NB4 (cell line): ENCODE measurements at regions not wholly inside any gene's neighbourhood (a gene's known extent, or its start where the extent isn't known, plus 50 kb on each side); places are given as distances from the start of the nearest gene placed in this dataset.

Source experiments
- DNase-seq: peaks from one replicate; pipeline ENCODE4 v3.0.0; 2010; ENCODE audit warnings: low read depth
- H3K4me3 ChIP-seq: one replicate; pipeline ENCODE4 v1.5.1; 2011; ENCODE audit warnings: mild to moderate bottlenecking, low read depth, low read length, moderate library complexity
- MYC ChIP-seq: IDR thresholded peaks from 2 replicates; pipeline ENCODE4 v1.6.1; 2011; ENCODE audit warnings: low read depth, low read length
- POLR2A ChIP-seq: IDR thresholded peaks from 2 replicates; pipeline ENCODE4 v1.6.1; 2011; ENCODE audit warnings: mild to moderate bottlenecking; ENCODE audit not compliant: insufficient read length; ENCODE audit errors: extremely low read depth
- TF ChIP-seq, protein P1 (sequence below): IDR thresholded peaks from 2 replicates; pipeline ENCODE4 v1.6.1; 2011; ENCODE audit warnings: low read depth, low read length
- TF ChIP-seq, protein P2 (sequence below): IDR thresholded peaks from one replicate; pipeline ENCODE4 v1.5.1; 2012; ENCODE audit warnings: low read depth, low read length

DNA sequence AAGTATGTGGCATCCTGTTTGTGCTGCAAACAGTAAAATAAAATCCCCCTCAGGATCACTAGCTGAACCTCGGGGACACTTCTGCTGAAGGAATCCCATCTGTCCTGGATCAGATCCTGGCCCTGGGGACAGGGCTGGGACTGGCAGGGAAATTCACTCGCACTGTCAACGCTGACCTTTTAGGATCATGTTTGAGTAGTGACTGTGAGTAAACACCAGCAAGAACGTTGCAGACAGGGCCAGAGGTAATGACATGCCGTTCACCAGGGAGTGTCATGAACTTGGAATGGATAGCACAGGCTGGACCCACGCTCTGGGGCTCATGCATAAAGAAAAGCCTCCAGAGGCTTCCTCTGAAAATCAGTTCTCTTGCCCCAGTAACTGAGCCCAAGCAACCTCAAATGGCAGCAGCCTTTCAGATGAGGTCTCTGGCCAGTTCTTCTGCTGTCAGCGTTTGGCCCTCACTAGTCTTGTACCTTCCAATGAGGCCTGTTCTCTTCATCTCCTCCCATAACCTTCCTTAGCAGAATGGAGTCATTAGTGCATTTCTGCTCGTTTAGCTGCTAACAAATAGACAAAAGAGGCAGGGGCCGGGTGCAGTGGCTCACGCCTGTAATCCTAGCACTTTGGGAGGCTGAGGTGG is 51.0 kb upstream of the BARX2 start:
- DNase-seq, result peak; percentile 7
- no peak overlapping the region for H3K4me3 ChIP-seq
- TF ChIP-seq, protein P1, sequence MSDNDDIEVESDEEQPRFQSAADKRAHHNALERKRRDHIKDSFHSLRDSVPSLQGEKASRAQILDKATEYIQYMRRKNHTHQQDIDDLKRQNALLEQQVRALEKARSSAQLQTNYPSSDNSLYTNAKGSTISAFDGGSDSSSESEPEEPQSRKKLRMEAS, result no peak
- TF ChIP-seq, protein P2, sequence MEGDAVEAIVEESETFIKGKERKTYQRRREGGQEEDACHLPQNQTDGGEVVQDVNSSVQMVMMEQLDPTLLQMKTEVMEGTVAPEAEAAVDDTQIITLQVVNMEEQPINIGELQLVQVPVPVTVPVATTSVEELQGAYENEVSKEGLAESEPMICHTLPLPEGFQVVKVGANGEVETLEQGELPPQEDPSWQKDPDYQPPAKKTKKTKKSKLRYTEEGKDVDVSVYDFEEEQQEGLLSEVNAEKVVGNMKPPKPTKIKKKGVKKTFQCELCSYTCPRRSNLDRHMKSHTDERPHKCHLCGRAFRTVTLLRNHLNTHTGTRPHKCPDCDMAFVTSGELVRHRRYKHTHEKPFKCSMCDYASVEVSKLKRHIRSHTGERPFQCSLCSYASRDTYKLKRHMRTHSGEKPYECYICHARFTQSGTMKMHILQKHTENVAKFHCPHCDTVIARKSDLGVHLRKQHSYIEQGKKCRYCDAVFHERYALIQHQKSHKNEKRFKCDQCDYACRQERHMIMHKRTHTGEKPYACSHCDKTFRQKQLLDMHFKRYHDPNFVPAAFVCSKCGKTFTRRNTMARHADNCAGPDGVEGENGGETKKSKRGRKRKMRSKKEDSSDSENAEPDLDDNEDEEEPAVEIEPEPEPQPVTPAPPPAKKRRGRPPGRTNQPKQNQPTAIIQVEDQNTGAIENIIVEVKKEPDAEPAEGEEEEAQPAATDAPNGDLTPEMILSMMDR, result no peak
- TF ChIP-seq MYC (no peak), POLR2A (no peak)

DNA sequence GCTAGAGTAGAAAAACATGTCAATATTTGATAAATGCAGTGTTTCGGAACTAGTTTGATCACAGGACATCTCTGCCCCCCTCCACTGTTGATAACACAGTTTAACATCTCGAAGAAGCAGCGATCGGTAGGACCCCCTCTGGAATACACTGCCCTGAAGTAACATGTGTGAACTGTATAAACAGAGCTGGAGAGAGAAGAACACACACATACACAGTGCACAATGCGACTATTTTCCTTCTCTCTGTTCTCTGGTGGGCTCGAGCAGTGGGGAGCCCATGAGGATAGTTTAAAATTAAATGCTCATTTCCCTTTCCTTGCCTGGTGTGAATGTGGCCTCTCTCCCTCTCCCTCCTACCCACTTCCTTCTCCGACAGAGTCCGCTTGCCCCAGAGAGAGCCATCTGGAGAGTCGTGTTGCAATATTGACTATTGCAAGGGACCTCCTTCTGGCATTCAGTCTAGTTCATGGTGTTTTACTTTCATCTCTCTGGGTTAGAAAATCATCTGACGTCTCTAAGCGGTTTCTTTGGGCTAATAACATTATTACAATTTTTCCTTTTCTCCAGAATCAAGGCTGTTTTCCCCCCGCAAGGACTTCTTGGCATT is 51.6 kb upstream of the BARX2 start:
- H3K4me3 ChIP-seq, result no peak overlapping the region
- TF ChIP-seq, protein P1, result peak; percentile 48; the same call in 1 of the 2 replicates
- TF ChIP-seq MYC (peak; percentile 80), POLR2A (no peak)
- DNase-seq, result peak; percentile 91

DNA sequence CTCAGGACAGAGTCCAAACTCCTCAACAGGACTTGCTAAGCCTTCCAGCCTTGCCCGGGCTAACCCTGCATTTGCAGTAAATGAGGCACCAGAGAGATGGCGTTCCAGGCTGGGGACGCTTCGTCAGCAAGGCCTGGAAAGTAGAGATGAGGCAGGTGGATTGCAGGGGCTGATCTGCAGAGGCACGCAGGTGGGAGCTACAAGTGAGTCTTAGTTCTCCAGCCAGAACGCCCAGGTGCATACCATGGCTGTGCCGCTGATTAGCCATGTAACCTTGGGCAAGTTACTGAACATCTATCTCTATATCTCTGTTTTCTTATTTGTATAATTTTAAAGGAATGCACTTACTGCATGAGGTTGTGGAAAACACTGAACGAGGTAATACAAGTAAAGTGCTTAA is 52.7 kb upstream of the BARX2 start:
- no peak for TF ChIP-seq POLR2A
- TF ChIP-seq, protein P2, result no peak
- TF ChIP-seq MYC, result no peak
- TF ChIP-seq, protein P1, result no peak
- DNase-seq, result no peak
- H3K4me3 ChIP-seq, result no peak overlapping the region

DNA sequence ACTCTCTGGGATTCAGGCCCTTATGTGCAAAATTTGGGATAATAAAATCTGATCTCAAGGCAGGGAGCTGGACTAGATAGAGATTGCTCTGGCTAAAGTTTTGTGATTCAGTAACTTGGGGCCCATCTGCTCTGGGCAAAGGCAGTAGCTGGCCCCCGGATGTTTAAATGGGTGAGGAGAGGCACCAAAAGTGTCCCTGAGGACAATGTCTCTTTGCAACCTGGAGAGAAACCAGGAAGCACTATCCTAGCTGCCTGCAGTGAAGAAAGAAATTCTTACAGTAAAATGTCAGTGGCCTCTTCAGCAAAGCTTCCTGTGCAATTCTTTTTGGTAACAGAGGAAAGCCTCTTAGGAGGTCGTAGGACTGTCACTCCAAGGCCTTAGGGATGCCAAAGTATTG is 54.6 kb upstream of the BARX2 start:
- DNase-seq, result no peak
- TF ChIP-seq, protein P2, result no peak
- TF ChIP-seq POLR2A, result no peak
- no peak overlapping the region for H3K4me3 ChIP-seq

DNA sequence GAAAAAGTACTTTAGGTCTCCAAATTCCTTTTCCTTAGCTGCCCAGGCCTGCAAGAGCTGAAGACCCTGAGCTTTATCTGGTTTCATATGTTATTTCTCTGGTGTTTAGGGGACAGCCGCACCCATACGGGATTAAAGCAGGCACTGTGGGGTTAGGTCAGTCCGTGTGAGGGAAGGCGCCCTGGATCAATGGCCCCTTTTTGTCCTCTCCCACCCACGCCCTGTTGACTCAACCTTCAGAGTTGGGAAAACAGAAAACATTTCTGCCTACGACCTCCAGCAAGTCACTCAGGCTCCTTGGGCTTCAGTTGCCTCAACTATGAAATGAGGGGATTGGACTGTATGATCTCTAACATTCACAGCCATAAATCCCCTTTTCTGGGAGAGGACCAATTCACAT is 55.2 kb upstream of the BARX2 start:
- DNase-seq, result no peak
- TF ChIP-seq MYC, result no peak
- no peak for TF ChIP-seq POLR2A
- TF ChIP-seq, protein P1, result no peak
- TF ChIP-seq, protein P2, result no peak

DNA sequence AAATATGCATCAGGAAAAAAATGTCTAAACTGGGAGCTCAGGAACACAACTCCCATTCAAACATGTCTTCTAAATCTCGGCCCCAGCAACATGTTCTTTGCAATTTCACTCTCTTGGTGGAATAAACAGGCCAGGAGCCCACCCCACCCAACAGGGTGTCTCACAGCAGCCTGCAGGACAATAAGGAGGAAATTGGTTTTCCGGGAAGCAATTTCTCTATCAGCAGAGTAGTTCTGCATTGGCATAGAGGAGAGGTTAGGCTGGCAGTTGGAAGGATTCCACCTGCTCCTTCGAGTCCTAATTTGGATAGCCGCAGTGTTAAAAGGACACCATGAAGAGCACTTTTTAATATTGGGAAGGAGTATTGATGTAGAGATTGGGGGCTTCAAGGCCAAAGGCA is 55.9 kb upstream of the BARX2 start:
- no peak overlapping the region for H3K4me3 ChIP-seq
- DNase-seq, result no peak
- TF ChIP-seq, protein P1, result no peak
- TF ChIP-seq POLR2A (no peak), MYC (no peak)
- TF ChIP-seq, protein P2, result no peak

More for the DNA sequence above, 55.2 kb upstream of the BARX2 start:
- H3K4me3 ChIP-seq, result no peak overlapping the region
